ENCODE measurements at regions not wholly inside any gene's neighbourhood (a gene's known extent, or its start where the extent isn't known, plus 50 kb on each side); places are given as distances from the start of the nearest gene placed in this dataset.

GRCh38 chr7:98483964-98484545 is 83.2 kb upstream of the BAIAP2L1 start:
- WGBS, 3 donors, result 71 to 79% (median 72%) methylated on average over 11 of the region's 11 CpGs

GRCh38 chr7:98483276-98483963 is 82.5 kb upstream of the BAIAP2L1 start:
- H3K36me3 ChIP-seq (ENCODE audit: insufficient read depth in 1 of 2, low read depth in 1 of 2), result no peaks in the 10 kb centered on the region
- H3K4me3 ChIP-seq, result no peak overlapping the region
- intact Hi-C loops (cut with DNase I), result no loop called here
- H3K9me3 ChIP-seq, result no peaks in the 10 kb centered on the region
- no peaks in the 10 kb centered on the region for H3K4me1 ChIP-seq
- no peak for TF ChIP-seq CTCF (IDR thresholded peaks at IDR 0.05)
- ATAC-seq, result no peak
- no peaks in the 10 kb centered on the region for H3K27me3 ChIP-seq (ENCODE audit: insufficient read depth in 3 of 3, low read length in 2 of 3)
- no peak for DNase-seq
- WGBS, 3 donors, result 81 to 87% (median 85%) methylated on average over 12 of the region's 12 CpGs
- H3K27ac ChIP-seq, result no peak overlapping the region

More at GRCh38 chr7:98483964-98484545, 83.2 kb upstream of the BAIAP2L1 start:
- H3K9me3 ChIP-seq, result no peaks in the 10 kb centered on the region
- H3K36me3 ChIP-seq (ENCODE audit: insufficient read depth in 1 of 2, low read depth in 1 of 2), result no peaks in the 10 kb centered on the region
- no peak overlapping the region for H3K4me3 ChIP-seq
- no peaks in the 10 kb centered on the region for H3K27me3 ChIP-seq (ENCODE audit: insufficient read depth in 3 of 3, low read length in 2 of 3)
- ATAC-seq (no peak), DNase-seq (no peak)
- intact Hi-C loops (cut with DNase I), result no loop called here
- no peaks in the 10 kb centered on the region for H3K4me1 ChIP-seq
- H3K27ac ChIP-seq, result no peak overlapping the region
- no peak for TF ChIP-seq CTCF (IDR thresholded peaks at IDR 0.05)

- ATAC-seq, result no peak
- DNase-seq, result no peak
- no peak for TF ChIP-seq CTCF (IDR thresholded peaks at IDR 0.05)
Measured at GRCh38 chr7:98479318-98479717, 78.4 kb upstream of the BAIAP2L1 start.

GRCh38 chr7:98475352-98475751 is 74.5 kb upstream of the BAIAP2L1 start:
- DNase-seq (no peak), ATAC-seq (no peak)
- Histone ChIP-seq H3K4me1 (no peaks in the 10 kb centered on the region), H3K36me3 (ENCODE audit: insufficient read depth in 1 of 2, low read depth in 1 of 2) (no peaks in the 10 kb centered on the region), H3K27ac (no peak overlapping the region), H3K4me3 (no peak overlapping the region), H3K9me3 (no peaks in the 10 kb centered on the region), H3K27me3 (ENCODE audit: insufficient read depth in 3 of 3, low read length in 2 of 3) (peaks cover 0 to 14% (median 3%) of the 10 kb centered on the region in 3 donors)
- 86 to 92% (median 89%) methylated on average over 3 of the region's 3 CpGs for WGBS, 3 donors
- intact Hi-C loops (cut with DNase I), result no loop called here
- TF ChIP-seq CTCF (IDR thresholded peaks at IDR 0.05), result no peak

More at GRCh38 chr7:98479318-98479717, 78.4 kb upstream of the BAIAP2L1 start:
- Histone ChIP-seq H3K9me3 (no peaks in the 10 kb centered on the region), H3K27me3 (ENCODE audit: insufficient read depth in 3 of 3, low read length in 2 of 3) (no peaks in the 10 kb centered on the region), H3K4me1 (no peaks in the 10 kb centered on the region), H3K36me3 (ENCODE audit: insufficient read depth in 1 of 2, low read depth in 1 of 2) (no peaks in the 10 kb centered on the region), H3K27ac (no peak overlapping the region), H3K4me3 (no peak overlapping the region)
- intact Hi-C loops (cut with DNase I), result no loop called here
- 64 to 89% (median 74%) methylated on average over 5 of the region's 5 CpGs for WGBS, 3 donors

All from psoas muscle (tissue), 7 donors.